OCI-M1 (cell line): ENCODE measurements at regions not wholly inside any gene's neighbourhood (a gene's known extent, or its start where the extent isn't known, plus 50 kb on each side); places are given as distances from the start of the nearest gene placed in this dataset.

Experiments
- DNase-seq: peaks from one replicate; lab custom pipeline; 2025; lab: John Stamatoyannopoulos, UW

- DNase-seq = no peak
Observed at GRCh38 chr9:3054017-3054586, 210.2 kb upstream of the PUM3 start.

DNA sequence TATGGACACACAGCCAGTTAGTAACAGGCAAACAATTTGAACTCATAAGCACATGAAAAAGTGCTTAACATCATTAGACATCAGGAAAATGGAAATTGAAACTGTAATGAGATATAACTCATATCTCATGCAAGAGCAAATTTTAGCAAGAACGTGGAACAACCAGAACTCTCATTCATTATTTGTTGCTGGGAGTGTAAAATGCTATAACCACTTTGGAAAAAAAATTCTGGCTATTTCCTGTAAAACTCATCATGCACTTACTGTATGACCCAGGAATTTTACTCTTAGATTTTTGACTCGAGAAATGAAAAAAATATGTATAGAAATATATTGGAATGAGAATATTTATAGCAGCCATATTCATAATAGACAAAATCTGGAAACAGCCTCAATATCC lies 205.7 kb upstream of the PUM3 start:
- no peak for DNase-seq

- no peak for DNase-seq
Observed at GRCh38 chr9:3047912-3048311, 204.0 kb upstream of the PUM3 start.

GRCh38 chr9:3045153-3045552 lies 201.3 kb upstream of the PUM3 start:
- no peak for DNase-seq

DNA sequence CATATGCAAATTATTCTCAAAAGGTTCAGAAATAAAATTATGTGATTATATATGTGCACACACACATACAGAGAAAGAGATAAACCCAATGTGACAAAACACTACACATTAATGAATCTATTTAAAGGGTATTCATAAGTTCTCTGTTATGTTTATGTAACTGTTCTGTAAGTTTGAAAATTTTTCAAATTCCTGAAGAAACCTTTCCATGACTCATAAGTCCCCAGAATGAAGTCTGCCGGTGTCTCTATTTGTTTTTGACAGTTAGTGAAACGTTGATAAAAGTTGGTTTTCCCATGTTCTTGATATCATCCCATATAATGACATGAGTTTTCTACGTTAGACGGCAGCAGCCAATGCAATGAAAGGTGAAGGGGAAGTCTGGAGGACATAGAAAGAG lies 199.5 kb upstream of the PUM3 start:
- no peak for DNase-seq

DNA sequence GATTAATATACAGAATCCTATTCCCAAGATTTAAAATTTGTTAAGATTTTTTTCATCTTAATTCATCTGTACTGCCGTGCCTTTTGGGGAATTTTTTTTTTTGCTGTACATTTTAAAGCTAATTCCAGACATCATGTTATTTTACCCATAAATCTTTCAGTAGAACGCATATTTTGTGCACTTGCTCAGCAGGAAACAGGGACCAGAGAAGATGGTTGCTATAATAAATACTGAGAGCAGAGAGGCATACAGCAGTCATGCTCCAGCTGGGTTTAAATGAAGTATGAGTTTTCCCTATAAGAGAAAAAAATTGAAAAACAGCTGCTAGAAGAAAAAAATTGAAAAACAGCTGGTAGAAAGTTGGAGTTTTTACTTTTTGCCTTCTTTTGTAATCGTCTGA lies 196.9 kb upstream of the PUM3 start:
- no peak for DNase-seq

DNA sequence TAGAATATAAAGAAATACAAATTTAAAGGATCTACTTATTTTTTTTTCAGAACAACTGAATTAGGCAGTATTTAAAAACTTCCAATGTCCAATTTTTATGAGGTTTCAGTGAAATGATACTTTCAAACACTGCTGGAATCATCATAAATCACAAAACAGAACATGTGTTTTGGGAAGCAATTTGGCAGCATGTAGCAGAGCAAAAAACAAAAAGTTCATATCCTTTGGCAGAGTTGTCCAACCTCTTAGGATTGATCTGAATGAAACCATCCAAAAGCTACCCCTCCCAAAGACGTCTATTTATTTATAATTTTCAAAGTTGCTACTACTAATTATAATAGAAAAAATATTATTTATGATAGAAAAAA lies 192.4 kb upstream of the PUM3 start:
- no peak for DNase-seq

DNA sequence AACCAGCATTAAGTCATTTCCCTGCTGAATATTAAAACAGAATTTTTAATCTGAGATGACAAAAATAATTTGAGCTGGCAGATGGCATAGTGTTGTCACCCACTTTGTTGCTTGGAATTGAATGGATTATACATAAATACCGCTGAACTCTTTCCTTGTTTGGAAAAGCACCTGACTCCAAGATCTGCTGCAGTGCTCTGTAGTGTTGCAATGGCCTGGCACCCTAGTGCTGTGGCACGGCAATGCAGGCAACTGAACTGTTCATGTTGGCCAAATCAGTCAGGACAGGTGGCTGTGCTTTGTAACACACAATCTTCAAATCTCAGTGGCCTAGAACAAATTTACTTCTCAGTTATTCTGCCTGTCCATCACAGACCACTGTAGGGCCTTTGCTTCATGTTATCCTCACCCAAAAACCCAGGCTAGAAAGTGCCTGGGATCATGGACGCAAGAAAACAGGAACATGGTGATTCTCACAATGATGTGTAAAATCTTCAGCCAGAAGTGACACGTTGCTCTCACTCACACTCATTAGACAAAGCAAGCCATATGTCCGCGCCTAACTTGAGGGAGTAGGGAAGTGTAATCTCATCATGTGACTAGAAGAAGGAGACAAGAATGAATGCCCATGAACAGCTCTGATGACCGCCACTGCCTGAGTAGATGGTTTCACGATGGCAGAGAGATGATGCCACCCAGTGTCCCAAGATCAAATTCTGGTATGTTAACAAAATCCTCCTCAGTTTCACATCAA lies 191.9 kb upstream of the PUM3 start:
- no peak for DNase-seq

DNA sequence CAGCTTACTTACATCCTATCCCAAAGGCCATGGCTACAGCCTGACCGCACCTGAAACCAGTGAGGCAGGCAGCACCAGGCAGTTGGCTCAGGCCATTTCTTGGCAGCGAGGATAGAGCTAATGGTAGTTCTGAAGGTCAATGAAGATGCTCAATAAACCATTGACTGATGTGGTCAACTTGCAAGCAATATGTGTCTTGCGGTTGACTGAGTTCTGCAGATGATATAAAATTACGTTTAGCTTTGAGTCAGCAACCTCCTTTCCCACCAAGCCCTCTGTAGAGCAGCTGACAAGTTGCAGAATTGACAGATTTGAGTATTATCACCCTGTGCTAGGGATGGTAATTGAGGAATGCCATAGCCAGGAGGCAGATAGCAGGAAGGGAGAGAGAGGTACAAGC lies 189.0 kb upstream of the PUM3 start:
- DNase-seq = no peak

- no peak for DNase-seq
Observed at GRCh38 chr9:3028535-3028934, 184.6 kb upstream of the PUM3 start.

DNA sequence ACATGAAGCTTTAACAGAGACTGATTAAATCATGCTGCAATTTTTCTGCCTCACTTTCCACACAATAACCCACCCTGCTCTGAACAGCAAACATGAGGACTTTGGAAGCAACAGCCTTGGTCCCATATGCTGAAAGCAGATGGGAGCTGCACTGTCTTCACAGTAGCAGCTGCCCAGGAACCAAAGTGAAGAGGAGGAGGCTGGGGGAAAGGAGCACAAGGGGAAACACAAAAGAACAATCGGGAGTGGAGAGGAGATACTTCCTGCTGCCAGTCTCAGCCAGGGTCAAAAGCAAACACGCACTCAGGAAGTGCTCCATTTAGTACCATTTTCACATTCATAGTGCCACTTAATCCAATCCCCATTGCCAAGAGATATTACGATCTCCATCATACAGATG lies 183.3 kb upstream of the PUM3 start:
- no peak for DNase-seq

DNA sequence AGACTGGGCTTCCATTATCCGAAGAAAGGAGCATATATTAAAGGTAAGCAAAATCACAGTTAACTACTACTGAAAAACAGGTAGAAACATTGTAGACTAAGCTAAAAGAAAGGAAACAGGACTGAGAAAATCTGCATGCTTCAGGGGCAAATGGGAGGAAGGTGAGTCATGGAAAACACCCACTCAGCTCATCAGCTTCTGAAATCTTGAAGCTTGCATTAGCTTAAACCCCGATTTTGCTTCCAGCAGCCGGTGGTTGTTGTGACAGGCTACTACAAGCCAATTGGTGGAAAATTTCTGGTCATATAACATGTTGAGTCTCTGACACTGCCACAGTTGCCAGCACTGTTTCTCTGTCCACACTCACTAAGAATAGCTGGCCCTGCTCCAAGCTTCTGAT lies 179.6 kb upstream of the PUM3 start:
- no peak for DNase-seq

GRCh38 chr9:3018691-3019230 lies 174.9 kb upstream of the PUM3 start:
- DNase-seq = no peak

- no peak for DNase-seq
Observed at GRCh38 chr9:3018071-3018470, 174.2 kb upstream of the PUM3 start.

GRCh38 chr9:3014178-3014577 lies 170.3 kb upstream of the PUM3 start:
- no peak for DNase-seq

DNA sequence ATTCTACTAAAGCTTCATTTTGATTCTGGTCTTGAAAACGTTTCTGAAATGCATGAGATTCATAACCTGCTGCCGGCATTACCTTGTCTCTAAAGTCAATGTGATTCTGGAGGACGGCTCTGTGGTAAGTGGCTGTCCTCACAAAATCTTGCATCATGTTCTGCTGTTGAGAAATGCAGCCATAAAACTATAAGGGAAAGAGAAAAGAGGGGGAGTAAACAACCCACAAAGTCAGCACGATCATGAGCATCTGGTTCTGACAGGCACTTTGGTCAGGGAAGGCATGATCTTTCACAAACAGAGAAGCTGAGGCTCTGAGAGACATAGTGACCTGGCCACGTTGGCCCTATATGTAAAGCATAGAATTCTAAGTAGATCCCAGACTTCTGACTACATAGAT lies 168.9 kb upstream of the PUM3 start:
- DNase-seq = peak; percentile 62

GRCh38 chr9:3012245-3012644 lies 168.3 kb upstream of the PUM3 start:
- DNase-seq = peak; percentile 14

GRCh38 chr9:3008091-3008490 lies 164.2 kb upstream of the PUM3 start:
- DNase-seq = no peak

DNA sequence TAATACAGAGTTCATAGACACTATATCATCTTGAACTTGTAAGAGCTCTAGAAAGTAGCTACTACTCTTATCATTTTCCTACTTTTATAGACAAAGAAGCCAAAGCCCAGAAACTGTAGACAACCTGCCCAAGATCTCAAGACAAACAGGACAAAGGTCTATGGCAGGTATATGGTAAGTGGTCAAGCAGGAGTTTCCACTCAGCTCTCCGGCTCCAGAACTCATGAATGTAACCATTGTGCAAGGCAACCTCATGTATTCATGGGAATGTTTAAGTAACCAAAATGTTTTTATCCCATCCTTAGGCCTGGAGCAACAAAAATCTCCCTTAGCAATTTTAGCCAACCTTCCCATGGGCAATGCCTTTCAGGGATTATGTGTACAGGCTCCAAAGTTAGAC lies 163.4 kb upstream of the PUM3 start:
- DNase-seq = no peak

DNA sequence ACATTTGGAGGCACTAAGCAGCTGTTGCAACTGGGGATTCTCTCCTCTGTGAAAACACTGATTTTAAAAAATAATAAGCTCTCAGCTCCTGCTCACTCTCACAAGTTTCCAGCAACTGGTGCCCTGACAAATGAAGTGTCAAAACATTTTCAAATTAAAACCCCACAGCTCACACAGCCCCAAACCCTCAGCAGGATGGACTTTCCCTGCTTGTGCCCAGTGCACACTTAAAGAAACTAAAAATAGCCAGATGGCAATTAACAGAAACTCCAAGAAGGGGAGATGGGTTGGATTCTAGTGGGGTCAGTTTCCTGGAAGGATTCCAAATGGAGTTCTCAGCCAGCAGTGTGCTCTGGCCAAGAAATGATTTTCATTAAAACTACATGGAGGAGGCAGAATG lies 163.0 kb upstream of the PUM3 start:
- no peak for DNase-seq

- DNase-seq = no peak
Observed at GRCh38 chr9:3004572-3004971, 160.7 kb upstream of the PUM3 start.

DNA sequence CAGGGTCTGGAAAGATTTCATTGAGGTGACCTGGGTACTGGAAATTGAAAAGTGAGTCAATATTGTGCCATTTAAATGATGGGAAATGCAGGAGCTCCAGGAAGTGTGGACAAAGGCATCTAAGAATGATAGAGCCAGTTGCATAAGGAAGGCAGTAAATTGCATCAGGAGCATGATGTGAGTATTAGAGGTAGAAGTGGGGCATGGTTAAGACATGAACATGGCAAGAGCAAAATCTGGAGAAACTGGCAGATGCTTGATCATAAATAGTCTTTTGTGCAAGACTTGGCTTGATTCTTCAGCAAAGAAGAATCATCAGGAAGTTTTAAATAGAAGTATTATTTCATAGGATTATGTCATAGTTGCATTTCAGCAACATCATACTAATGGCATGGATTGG lies 157.4 kb upstream of the PUM3 start:
- DNase-seq = no peak

DNA sequence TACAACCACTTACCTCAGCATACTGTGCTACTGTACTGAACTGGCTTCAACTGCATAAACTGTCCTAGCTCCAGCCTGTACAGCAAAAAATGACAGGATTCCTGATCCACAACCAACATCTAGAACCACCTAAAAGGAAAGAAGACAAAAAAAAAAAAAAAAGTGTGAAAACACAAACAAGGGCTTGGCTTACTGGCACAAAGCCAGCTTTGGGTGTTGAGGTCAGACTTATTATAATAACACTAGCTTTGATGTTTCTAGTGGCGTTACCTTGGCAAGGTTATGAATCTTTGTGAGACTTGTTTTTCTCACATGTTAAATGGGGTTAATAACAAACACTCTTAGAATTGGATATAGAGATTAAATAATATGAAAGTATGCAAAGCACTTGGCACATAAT lies 148.5 kb upstream of the PUM3 start:
- no peak for DNase-seq

- no peak for DNase-seq
Observed at GRCh38 chr9:2991292-2991691, 147.4 kb upstream of the PUM3 start.
